H9 (cell line): ENCODE measurements at regions not wholly inside any gene's neighbourhood (a gene's known extent, or its start where the extent isn't known, plus 50 kb on each side); places are given as distances from the start of the nearest gene placed in this dataset.

Experiments used
- DNase-seq: peaks from one replicate; pipeline ENCODE4 v3.0.0-alpha.2; 2017
- H2AFZ ChIP-seq: one replicate; pipeline ENCODE4 v1.6.1; 2013; ENCODE audit warnings: mild to moderate bottlenecking, low read length, control low read depth, moderate library complexity
- H2AK5ac ChIP-seq: 2 replicates; pipeline ENCODE4 v1.6.1; 2013; ENCODE audit warnings: low read length, control low read depth, mixed read lengths; ENCODE audit not compliant: insufficient read length
- H2BK120ac ChIP-seq: one replicate; pipeline ENCODE4 v1.6.1; 2013; ENCODE audit warnings: low read depth, mild to moderate bottlenecking, low read length, control low read depth, inconsistent platforms; ENCODE audit not compliant: poor library complexity, severe bottlenecking
- H2BK12ac ChIP-seq: 2 replicates; pipeline ENCODE4 v1.6.1; 2013; ENCODE audit warnings: low read length, control low read depth, mixed read lengths, low read depth; ENCODE audit not compliant: insufficient read length
- H2BK15ac ChIP-seq: 2 replicates; pipeline ENCODE4 v1.6.1; 2013; ENCODE audit warnings: low read depth, low read length, control low read depth
- H2BK20ac ChIP-seq: one replicate; pipeline ENCODE4 v1.6.1; 2013; ENCODE audit warnings: low read depth, mild to moderate bottlenecking, low read length, control low read depth, inconsistent platforms; ENCODE audit not compliant: poor library complexity, severe bottlenecking
- H2BK5ac ChIP-seq: 2 replicates; pipeline ENCODE4 v1.6.1; 2013; ENCODE audit warnings: low read length, control low read depth, mixed read lengths; ENCODE audit not compliant: insufficient read length
- H3K14ac ChIP-seq: 2 replicates; pipeline ENCODE4 v1.6.1; 2013; ENCODE audit warnings: low read length, control low read depth; ENCODE audit not compliant: insufficient read depth
- H3K18ac ChIP-seq: 2 replicates; pipeline ENCODE4 v1.6.1; 2013; ENCODE audit warnings: low read depth, mild to moderate bottlenecking, mixed read lengths, low read length, control low read depth; ENCODE audit not compliant: insufficient read length
- H3K23ac ChIP-seq: 2 replicates; pipeline ENCODE4 v1.6.1; 2013; ENCODE audit warnings: low read length, control low read depth, mixed read lengths, low read depth; ENCODE audit not compliant: insufficient read length
- H3K23me2 ChIP-seq: 2 replicates; pipeline ENCODE4 v1.6.1; 2013; ENCODE audit warnings: low read depth, mild to moderate bottlenecking, mixed read lengths, low read length, control low read depth; ENCODE audit not compliant: insufficient read length, poor library complexity, severe bottlenecking
- H3K27ac ChIP-seq: 2 replicates; pipeline ENCODE4 v1.5.1; 2013; ENCODE audit warnings: low read length, control low read depth, mixed read lengths, low read depth; ENCODE audit not compliant: insufficient read length
- H3K27me3 ChIP-seq: 2 replicates; pipeline ENCODE4 v1.6.1; 2013; ENCODE audit warnings: low read length, control low read depth, inconsistent platforms; ENCODE audit not compliant: insufficient read depth
- H3K4ac ChIP-seq: 2 replicates; pipeline ENCODE4 v1.6.1; 2013; ENCODE audit warnings: low read depth, mild to moderate bottlenecking, control low read depth, inconsistent platforms, low read length, moderate library complexity
- H3K4me1 ChIP-seq: 2 replicates; pipeline ENCODE4 v1.6.1; 2013; ENCODE audit warnings: low read length, control low read depth, inconsistent platforms; ENCODE audit not compliant: insufficient read depth
- H3K4me2 ChIP-seq: 2 replicates; pipeline ENCODE4 v1.6.1; 2013; ENCODE audit warnings: low read length, control low read depth, mixed read lengths; ENCODE audit not compliant: insufficient read length, insufficient read depth
- H3K56ac ChIP-seq: 2 replicates; pipeline ENCODE4 v1.6.1; 2013; ENCODE audit warnings: low read depth, mild to moderate bottlenecking, mixed read lengths, low read length, control low read depth; ENCODE audit not compliant: insufficient read length
- H3K79me1 ChIP-seq: 2 replicates; pipeline ENCODE4 v1.6.1; 2013; ENCODE audit warnings: low read depth, mild to moderate bottlenecking, moderate library complexity, low read length, control low read depth, inconsistent platforms; ENCODE audit not compliant: insufficient read depth, poor library complexity, severe bottlenecking
- H3K79me2 ChIP-seq: 2 replicates; pipeline ENCODE4 v1.6.1; 2013; ENCODE audit warnings: low read length, control low read depth, inconsistent platforms; ENCODE audit not compliant: insufficient read depth
- H3K9ac ChIP-seq: 2 replicates; pipeline ENCODE4 v1.6.1; 2013; ENCODE audit warnings: low read length, control low read depth, mixed read lengths; ENCODE audit not compliant: insufficient read length; ENCODE audit errors: extremely low read depth
- H3K9me3 ChIP-seq: one replicate; pipeline ENCODE4 v1.6.1; 2013; ENCODE audit warnings: low read depth, low read length, inconsistent platforms; ENCODE audit not compliant: control insufficient read depth
- H3T11ph ChIP-seq: one replicate; pipeline ENCODE4 v1.6.1; 2013; ENCODE audit warnings: mild to moderate bottlenecking, low read length, control low read depth, inconsistent platforms
- H4K20me1 ChIP-seq: one replicate; pipeline ENCODE4 v1.6.1; 2013; ENCODE audit not compliant: control insufficient read depth, insufficient read length, insufficient read depth
- H4K5ac ChIP-seq: 2 replicates; pipeline ENCODE4 v1.6.1; 2013; ENCODE audit warnings: low read depth, mild to moderate bottlenecking, mixed read lengths, low read length, control low read depth; ENCODE audit not compliant: insufficient read length
- H4K8ac ChIP-seq: replicated peaks from 2 replicates; pipeline ENCODE4 v1.6.1; 2013; ENCODE audit warnings: low read length, control low read depth, mixed read lengths, low read depth; ENCODE audit not compliant: insufficient read length
- H4K91ac ChIP-seq: 2 replicates; pipeline ENCODE4 v1.6.1; 2013; ENCODE audit warnings: low read depth, mild to moderate bottlenecking, moderate library complexity, mixed read lengths, low read length, control low read depth; ENCODE audit not compliant: insufficient read length
- H3K27ac Mint-ChIP-seq, 3 experiments: 2 replicates in 2 of 3; 3 replicates in 1 of 3; pipeline ENCODE4 v1.8.0; 2020 to 2021; ENCODE audit warnings: mixed read lengths in 3 of 3, mild to moderate bottlenecking in 1 of 3, moderate library complexity in 1 of 3
- H3K27me3 Mint-ChIP-seq: 2 replicates; pipeline ENCODE4 v1.8.0; 2021; ENCODE audit warnings: low read depth, mild to moderate bottlenecking, moderate library complexity, mixed read lengths
- H3K36me3 Mint-ChIP-seq, 3 experiments: 2 replicates in 2 of 3; 3 replicates in 1 of 3; pipeline ENCODE4 v1.8.0; 2020 to 2021; ENCODE audit warnings: low read depth in 3 of 3, mixed read lengths in 3 of 3; ENCODE audit not compliant: insufficient read depth in 1 of 3
- H3K4me1 Mint-ChIP-seq, 2 experiments: 2 replicates each; pipeline ENCODE4 v1.8.0; 2020; ENCODE audit warnings: mixed read lengths in 2 of 2
- H3K4me3 Mint-ChIP-seq, 2 experiments: 2 replicates in 1 of 2; 3 replicates in 1 of 2; pipeline ENCODE4 v1.8.0; 2020 to 2021; ENCODE audit warnings: mild to moderate bottlenecking in 2 of 2, mixed read lengths in 2 of 2, moderate library complexity in 1 of 2
- H3K9me3 Mint-ChIP-seq, 2 experiments: 2 replicates in 1 of 2; 3 replicates in 1 of 2; pipeline ENCODE4 v1.8.0; 2020; ENCODE audit warnings: mild to moderate bottlenecking in 2 of 2, mixed read lengths in 2 of 2, moderate library complexity in 1 of 2
- CTCF ChIP-seq: fragments of 200-600 bp; sonication (generic); conservative IDR thresholded peaks from 3 replicates; pipeline ENCODE4 v1.8.0; 2021; ENCODE audit warnings: antibody characterized with exemption, mild to moderate bottlenecking
- WGBS: extraction: QIAGEN DNeasy Blood & Tissue Kit; methylation state at CpG from one replicate; pipeline ENCODE4 v1.1.7; 2013; ENCODE audit warnings: missing lambda C conversion rate, low lambda C conversion rate, mixed read lengths; ENCODE audit not compliant: insufficient read length; ENCODE audit errors: extremely low coverage; 5-methylcytosine and 5-hydroxymethylcytosine counted together

DNA sequence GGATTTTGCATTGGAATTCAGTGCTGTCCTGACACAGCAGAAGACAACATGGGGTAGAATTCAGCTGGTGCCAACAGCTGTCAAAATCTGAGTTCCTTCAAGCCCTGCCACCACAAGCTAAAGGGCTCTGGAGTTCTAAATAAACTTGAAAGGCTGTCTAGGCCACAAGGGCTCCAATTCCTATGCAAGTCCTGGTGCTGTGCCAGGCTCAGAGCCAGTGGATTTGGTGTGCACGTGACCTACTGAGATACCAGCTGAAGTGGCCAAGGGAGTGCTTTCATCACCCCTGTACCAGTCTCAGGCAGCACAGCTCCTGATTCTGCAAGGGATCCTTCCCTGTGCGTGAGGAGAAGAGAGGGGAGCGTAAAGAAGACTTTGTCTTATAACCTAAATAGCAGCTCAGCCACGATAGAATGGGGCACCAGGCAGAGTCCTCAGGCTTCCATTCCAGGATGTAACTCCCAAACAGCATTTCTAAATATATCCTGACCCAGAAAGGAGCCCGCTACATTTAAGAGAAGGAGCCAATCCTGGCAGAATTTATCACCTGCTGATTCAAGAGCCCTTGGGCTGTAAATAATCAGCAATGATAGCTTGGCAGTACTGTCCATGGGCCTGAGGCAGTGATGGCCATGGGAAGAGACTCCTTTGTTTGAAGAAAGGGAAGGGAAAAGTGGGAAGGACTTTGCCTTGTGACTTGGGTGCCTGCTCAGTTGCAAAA lies 881.2 kb upstream of the EPHA7 start:
- Histone ChIP-seq H3K27me3 (no peaks in the 10 kb centered on the region), H3K23me2 (no peaks in the 10 kb centered on the region), H2BK15ac (no peak overlapping the region), H3K18ac (no peak overlapping the region), H2BK12ac (no peak overlapping the region), H3K23ac (no peak overlapping the region), H3K79me1 (no peaks in the 10 kb centered on the region), H3K27ac (no peak overlapping the region), H4K5ac (no peak overlapping the region), H2BK120ac (no peak overlapping the region), H3K9me3 (no peaks in the 10 kb centered on the region), H3K56ac (no peak overlapping the region), H4K20me1 (no peaks in the 10 kb centered on the region), H2BK20ac (no peak overlapping the region), H4K8ac (no peak overlapping the region), H3K79me2 (no peaks in the 10 kb centered on the region), H3K4me2 (no peak overlapping the region), H2AK5ac (no peak overlapping the region), H3K4me1 (no peaks in the 10 kb centered on the region), H2AFZ (no peak overlapping the region), H3T11ph (no peak overlapping the region), H3K4ac (no peak overlapping the region), H2BK5ac (no peak overlapping the region), H3K9ac (no peak overlapping the region), H4K91ac (no peak overlapping the region), H3K14ac (no peak overlapping the region)
- Mint-ChIP-seq H3K9me3 (no peaks in the 10 kb centered on the region), H3K36me3 (no peaks in the 10 kb centered on the region), H3K27ac (no peak overlapping the region), H3K4me1 (no peaks in the 10 kb centered on the region), H3K4me3 (no peak overlapping the region), H3K27me3 (peaks cover 4% of the 10 kb centered on the region; the same call in 1 of the 2 replicates)
- no peak for TF ChIP-seq CTCF
- no peak for DNase-seq
- WGBS = no CpG with 5 or more reads among the region's 5 CpGs
